DND-41 (cell line): ENCODE measurements at regions not wholly inside any gene's neighbourhood (a gene's known extent, or its start where the extent isn't known, plus 50 kb on each side); places are given as distances from the start of the nearest gene placed in this dataset.

Source experiments
- ATAC-seq: fragments of 200-7000 bp; cut with Tn5 transposase; 3 replicates; pipeline ENCODE4 v1.9.1; 2021; ENCODE audit warnings: low read depth; ENCODE audit not compliant: insufficient read depth
- DNase-seq: peaks from one replicate; pipeline ENCODE4 v3.0.0-alpha.2; 2020
- H2AFZ ChIP-seq: 2 replicates; pipeline ENCODE4 v1.6.0; 2012; ENCODE audit warnings: low read depth, low read length
- H3K27ac ChIP-seq: 2 replicates; pipeline ENCODE4 v1.5.1; 2012; ENCODE audit warnings: low read length, inconsistent platforms
- H3K27me3 ChIP-seq: fragments of 200-600 bp; sonication (generic); 2 replicates; pipeline ENCODE4 v1.6.0; 2012; ENCODE audit warnings: low read length, mild to moderate bottlenecking, inconsistent platforms; ENCODE audit not compliant: insufficient read depth, poor library complexity
- H3K36me3 ChIP-seq: 2 replicates; pipeline ENCODE4 v1.5.1; 2012; ENCODE audit warnings: low read length, inconsistent platforms; ENCODE audit not compliant: insufficient read depth
- H3K4me1 ChIP-seq: 2 replicates; pipeline ENCODE4 v1.5.1; 2012; ENCODE audit warnings: mild to moderate bottlenecking, low read length; ENCODE audit not compliant: insufficient read depth
- H3K4me2 ChIP-seq: 2 replicates; pipeline ENCODE4 v1.6.0; 2012; ENCODE audit warnings: mild to moderate bottlenecking, moderate library complexity, low read length, inconsistent platforms; ENCODE audit not compliant: insufficient read depth
- H3K4me3 ChIP-seq, 2 experiments: fragments of 200-600 bp in 1 of 2; shearing (Covaris generic) in 1 of 2; 2 replicates each; pipeline ENCODE4 v1.5.1; 2012 to 2016; ENCODE audit warnings: inconsistent platforms in 2 of 2, low read length in 2 of 2, mild to moderate bottlenecking in 2 of 2, low read depth in 1 of 2, moderate library complexity in 1 of 2
- H3K79me2 ChIP-seq: 2 replicates; pipeline ENCODE4 v1.6.0; 2012; ENCODE audit warnings: low read length, inconsistent platforms; ENCODE audit not compliant: insufficient read depth
- H3K9ac ChIP-seq: 2 replicates; pipeline ENCODE4 v1.6.0; 2012; ENCODE audit warnings: low read depth, mild to moderate bottlenecking, inconsistent platforms, low read length, moderate library complexity
- H3K9me3 ChIP-seq: 2 replicates; pipeline ENCODE4 v1.5.1; 2012; ENCODE audit warnings: low read length, moderate library complexity, mild to moderate bottlenecking, inconsistent platforms; ENCODE audit not compliant: insufficient read depth, severe bottlenecking
- H4K20me1 ChIP-seq: 2 replicates; pipeline ENCODE4 v1.6.0; 2012; ENCODE audit warnings: low read length; ENCODE audit not compliant: insufficient read depth
- CTCF ChIP-seq: IDR thresholded peaks from 2 replicates; pipeline ENCODE4 v1.5.1; 2012; ENCODE audit warnings: borderline replicate concordance, low read length, moderate library complexity, mild to moderate bottlenecking; ENCODE audit not compliant: poor library complexity, severe bottlenecking; ENCODE audit errors: extremely low read depth
- EZH2 ChIP-seq: IDR thresholded peaks from 3 replicates; pipeline ENCODE4 v1.6.1; 2012; ENCODE audit warnings: borderline replicate concordance, low read depth, mild to moderate bottlenecking, moderate library complexity, low read length, inconsistent platforms; ENCODE audit not compliant: severe bottlenecking

- DNase-seq (no peak), ATAC-seq (no peak)
- no peak overlapping the region for H3K4me2 ChIP-seq
- no peaks in the 10 kb centered on the region for H3K36me3 ChIP-seq
- no peaks in the 10 kb centered on the region for H3K4me1 ChIP-seq
- H2AFZ ChIP-seq = no peak overlapping the region
- H3K27ac ChIP-seq = no peak overlapping the region
- no peak for TF ChIP-seq EZH2
- TF ChIP-seq CTCF = no peak
- no peak overlapping the region for H3K4me3 ChIP-seq
- no peaks in the 10 kb centered on the region for H3K27me3 ChIP-seq
- no peak overlapping the region for H3K9ac ChIP-seq
- no peaks in the 10 kb centered on the region for H4K20me1 ChIP-seq
- H3K9me3 ChIP-seq = peaks cover 23% of the 10 kb centered on the region
- no peaks in the 10 kb centered on the region for H3K79me2 ChIP-seq
Measured at GRCh38 chr20:19067986-19068385, 144.5 kb upstream of the SLC24A3 start.

GRCh38 chr20:19070026-19070425 is 142.4 kb upstream of the SLC24A3 start:
- Histone ChIP-seq H3K27me3 (no peaks in the 10 kb centered on the region), H2AFZ (no peak overlapping the region), H3K27ac (no peak overlapping the region), H3K4me1 (no peaks in the 10 kb centered on the region), H3K9ac (no peak overlapping the region), H3K79me2 (no peaks in the 10 kb centered on the region), H3K9me3 (peaks cover 8% of the 10 kb centered on the region), H3K4me3 (no peak overlapping the region), H3K4me2 (no peak overlapping the region), H3K36me3 (no peaks in the 10 kb centered on the region), H4K20me1 (no peaks in the 10 kb centered on the region)
- TF ChIP-seq EZH2 (no peak), CTCF (no peak)
- DNase-seq (no peak), ATAC-seq (no peak)

- no peaks in the 10 kb centered on the region for H3K4me1 ChIP-seq
- no peaks in the 10 kb centered on the region for H4K20me1 ChIP-seq
- no peak overlapping the region for H3K9ac ChIP-seq
- TF ChIP-seq EZH2 (no peak), CTCF (no peak)
- 0 out of 3 replicates have a peak, but pooled peaks have one; percentile 23 for ATAC-seq
- no peaks in the 10 kb centered on the region for H3K27me3 ChIP-seq
- no peaks in the 10 kb centered on the region for H3K79me2 ChIP-seq
- DNase-seq = peak; percentile 12
- H3K4me2 ChIP-seq = no peak overlapping the region
- H3K36me3 ChIP-seq = no peaks in the 10 kb centered on the region
- H3K4me3 ChIP-seq = no peak overlapping the region
- no peak overlapping the region for H3K27ac ChIP-seq
- H2AFZ ChIP-seq = no peak overlapping the region
- H3K9me3 ChIP-seq = peaks cover 4% of the 10 kb centered on the region
Measured at GRCh38 chr20:19070681-19071445, 141.6 kb upstream of the SLC24A3 start.
